ENCODE measurements at regions not wholly inside any gene's neighbourhood (a gene's known extent, or its start where the extent isn't known, plus 50 kb on each side); places are given as distances from the start of the nearest gene placed in this dataset.

DNA sequence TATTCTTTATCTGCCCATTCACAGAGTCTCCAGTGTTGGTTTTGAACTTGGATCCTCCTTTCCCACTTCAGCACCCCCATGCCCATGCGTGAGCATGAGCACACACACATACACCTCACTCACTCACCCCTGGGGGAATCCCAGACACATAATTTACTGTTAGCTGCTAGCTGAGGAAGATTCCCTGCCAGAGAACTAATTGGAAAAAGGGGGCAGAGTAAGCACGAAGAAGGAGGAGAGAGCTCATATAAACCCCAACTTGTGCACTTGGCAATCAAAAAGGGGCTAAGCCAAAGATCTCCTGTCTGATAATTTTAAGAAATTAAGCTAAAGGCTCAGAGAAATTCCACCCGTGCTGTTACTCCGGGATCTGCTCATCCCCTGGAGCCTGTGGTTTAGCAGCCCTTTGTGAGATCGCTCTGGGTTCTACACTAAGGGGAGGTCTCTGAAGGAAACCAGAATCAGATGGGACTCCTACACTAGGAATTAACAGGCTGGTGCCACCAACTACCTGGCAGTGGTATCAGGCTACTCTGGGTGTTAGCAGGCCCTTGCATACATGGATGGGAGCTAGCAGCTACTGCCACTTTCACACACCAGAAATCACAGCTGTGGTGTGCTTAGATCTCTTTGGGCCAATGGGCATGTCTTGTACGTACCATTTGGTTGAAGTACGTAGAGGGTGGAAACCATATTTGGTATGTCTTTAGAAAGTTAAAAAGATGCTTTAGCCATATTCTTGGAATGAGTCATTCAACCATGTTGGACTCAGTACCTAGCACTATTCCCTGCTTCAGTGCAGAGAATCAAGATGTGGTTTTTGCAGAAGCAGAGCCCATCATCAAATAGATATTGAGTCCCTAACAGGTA, 95.6 kb upstream of the SLC14A2 start:
- H3K36me3 ChIP-seq (replicated peaks; ENCODE audit: control insufficient read depth, insufficient read depth, low read length), result no peaks in the 10 kb centered on the region
- no peak for DNase-seq

DNA sequence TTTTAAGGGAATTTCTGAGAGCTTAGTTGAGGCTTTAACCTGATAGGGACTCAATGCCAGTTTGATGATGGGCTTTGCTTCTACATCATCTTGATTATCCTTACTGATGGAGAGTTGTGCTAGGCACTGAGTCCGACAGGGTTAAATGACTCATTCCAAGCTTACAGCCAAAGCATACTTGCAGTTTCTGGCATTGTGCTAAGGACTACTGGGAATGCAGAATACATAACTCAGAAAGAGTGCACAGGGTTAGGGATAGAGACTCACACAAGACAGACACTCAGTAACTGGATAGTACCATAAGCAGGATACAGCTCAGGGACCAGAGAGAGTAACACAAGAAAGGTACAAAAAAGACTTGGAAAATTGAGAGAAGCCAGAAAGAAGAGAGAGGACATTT, 94.1 kb upstream of the SLC14A2 start:
- Histone ChIP-seq H3K36me3 (replicated peaks; ENCODE audit: control insufficient read depth, insufficient read depth, low read length) (no peaks in the 10 kb centered on the region), H3K27me3 (ENCODE audit: control insufficient read depth, insufficient read depth, low read length) (no peaks in the 10 kb centered on the region), H3K4me3 (ENCODE audit: insufficient read depth, low read depth, low read length) (no peak overlapping the region)
- DNase-seq, result no peak

More for the DNA sequence above, 95.6 kb upstream of the SLC14A2 start:
- no peak overlapping the region for H3K4me3 ChIP-seq (ENCODE audit: insufficient read depth, low read depth, low read length)
- no peaks in the 10 kb centered on the region for H3K27me3 ChIP-seq (ENCODE audit: control insufficient read depth, insufficient read depth, low read length)

DNA sequence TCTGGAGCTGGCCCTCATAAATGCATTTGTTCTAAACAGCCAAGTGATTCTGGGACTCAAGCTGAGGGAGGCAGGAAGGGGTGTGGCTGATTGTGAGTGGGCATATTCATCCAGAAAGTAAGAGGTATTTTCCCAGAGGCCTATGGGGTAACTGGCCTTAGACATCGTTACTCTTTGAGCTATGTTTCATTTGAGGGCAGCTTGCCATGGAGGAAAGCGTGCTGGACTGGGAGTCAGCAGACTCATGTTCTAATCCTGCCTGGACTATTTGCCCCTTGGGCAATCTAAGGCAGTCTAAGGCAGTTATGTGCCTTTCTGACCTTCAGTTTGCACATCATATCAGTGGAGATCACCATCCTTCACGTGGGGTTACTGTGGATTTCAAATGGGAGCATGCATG, 93.5 kb upstream of the SLC14A2 start:
- no peaks in the 10 kb centered on the region for H3K36me3 ChIP-seq (replicated peaks; ENCODE audit: control insufficient read depth, insufficient read depth, low read length)
- H3K4me3 ChIP-seq (ENCODE audit: insufficient read depth, low read depth, low read length), result no peak overlapping the region
- DNase-seq, result no peak

DNA sequence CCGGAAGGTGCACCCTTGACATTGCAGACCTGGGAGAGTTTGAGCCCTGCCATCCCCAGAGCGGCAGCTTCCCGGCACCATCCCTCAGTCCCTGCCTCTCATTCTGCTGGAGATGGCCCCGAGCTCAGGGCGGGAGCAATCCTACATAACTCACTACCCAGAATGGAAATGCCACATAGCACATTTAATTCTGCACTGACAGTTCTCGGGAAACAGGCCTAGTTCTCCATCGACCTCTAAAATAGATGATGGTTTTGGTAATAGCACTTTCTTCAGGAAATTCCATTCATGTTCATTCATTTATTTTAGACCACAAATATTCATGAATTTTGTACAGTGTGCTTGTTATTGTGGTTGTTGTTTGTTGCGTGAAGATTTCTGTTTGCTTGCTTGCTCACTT, 92.9 kb upstream of the SLC14A2 start:
- H3K27me3 ChIP-seq (ENCODE audit: control insufficient read depth, insufficient read depth, low read length), result no peaks in the 10 kb centered on the region
- DNase-seq, result no peak
- H3K36me3 ChIP-seq (replicated peaks; ENCODE audit: control insufficient read depth, insufficient read depth, low read length), result no peaks in the 10 kb centered on the region
- no peak overlapping the region for H3K4me3 ChIP-seq (ENCODE audit: insufficient read depth, low read depth, low read length)

More for the DNA sequence above, 93.5 kb upstream of the SLC14A2 start:
- no peaks in the 10 kb centered on the region for H3K27me3 ChIP-seq (ENCODE audit: control insufficient read depth, insufficient read depth, low read length)

DNA sequence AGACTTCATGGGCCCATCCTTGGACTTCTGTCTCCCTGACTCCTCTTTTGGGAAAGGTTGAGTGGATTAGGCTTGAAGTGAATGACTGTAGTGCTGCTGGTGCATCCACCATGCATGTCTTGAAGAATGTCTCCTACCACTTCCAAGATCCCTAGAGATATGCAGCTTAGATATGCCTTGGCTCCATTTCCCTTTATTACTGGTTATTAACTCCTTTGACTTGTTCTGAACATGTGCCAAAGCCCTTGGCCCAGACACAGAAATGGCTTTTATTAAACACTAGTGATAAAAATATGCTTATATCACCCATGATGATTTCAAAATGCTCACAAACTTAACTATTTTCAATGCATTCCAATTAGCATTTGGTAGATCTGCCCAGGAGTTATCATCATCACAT, 90.0 kb upstream of the SLC14A2 start:
- no peak for DNase-seq
- no peak overlapping the region for H3K4me3 ChIP-seq (ENCODE audit: insufficient read depth, low read depth, low read length)
- no peaks in the 10 kb centered on the region for H3K36me3 ChIP-seq (replicated peaks; ENCODE audit: control insufficient read depth, insufficient read depth, low read length)
- H3K27me3 ChIP-seq (ENCODE audit: control insufficient read depth, insufficient read depth, low read length), result no peaks in the 10 kb centered on the region

DNA sequence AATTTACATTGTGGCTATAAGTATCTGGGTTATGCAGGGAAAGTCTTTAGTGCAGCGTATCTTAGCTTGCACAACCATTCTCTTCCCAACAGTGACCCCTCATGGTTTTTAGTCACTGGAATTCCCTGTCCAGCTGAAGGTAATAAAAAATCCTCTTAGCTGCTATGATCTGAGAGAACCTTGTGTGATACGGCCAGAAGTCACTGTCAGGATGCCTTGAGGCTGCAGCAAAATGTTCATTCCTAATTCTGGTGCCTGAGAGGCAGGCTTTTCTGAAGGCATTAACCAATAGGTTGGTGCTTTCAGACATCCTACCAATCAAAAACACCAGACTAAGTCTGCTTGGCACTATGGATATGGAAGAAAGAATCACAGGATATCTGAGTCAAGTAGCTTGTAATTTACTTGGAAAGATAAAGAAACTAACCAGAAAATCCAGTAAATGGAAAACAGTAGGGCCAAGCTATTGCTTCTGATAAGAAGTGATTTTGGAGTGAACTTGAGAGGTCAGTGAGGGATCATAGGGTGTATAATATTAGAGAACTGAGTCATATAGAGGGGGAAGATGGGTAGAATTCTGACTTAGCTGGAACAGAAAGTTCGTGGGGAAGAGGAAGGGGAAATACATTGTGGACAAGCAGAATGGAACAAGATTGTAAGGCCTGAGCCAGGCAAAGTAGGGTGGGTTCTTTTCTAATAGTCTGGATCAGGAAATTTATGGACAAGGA, 89.0 kb upstream of the SLC14A2 start:
- DNase-seq, result no peak

DNA sequence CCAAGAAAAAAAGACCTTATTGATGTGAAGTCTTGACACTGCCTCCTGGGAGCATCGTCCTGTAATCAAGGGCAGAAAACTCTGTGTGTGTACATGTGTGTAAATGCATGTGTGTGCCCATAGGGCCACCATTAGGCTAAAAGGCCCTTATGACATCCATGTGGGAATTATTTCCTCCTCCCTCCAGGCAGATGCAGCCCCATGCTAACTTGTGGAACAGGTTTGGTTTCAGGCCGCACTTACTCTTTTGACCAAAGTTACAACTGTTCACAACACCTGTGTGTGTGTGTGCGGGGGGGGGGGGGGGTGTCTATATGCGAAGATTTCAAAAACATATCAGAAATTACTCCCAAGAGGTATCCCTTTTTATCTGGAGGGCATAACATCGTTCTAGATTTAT, 87.4 kb upstream of the SLC14A2 start:
- Histone ChIP-seq H3K36me3 (replicated peaks; ENCODE audit: control insufficient read depth, insufficient read depth, low read length) (no peaks in the 10 kb centered on the region), H3K27me3 (ENCODE audit: control insufficient read depth, insufficient read depth, low read length) (no peaks in the 10 kb centered on the region), H3K4me3 (ENCODE audit: insufficient read depth, low read depth, low read length) (no peak overlapping the region)
- DNase-seq, result no peak

More for the DNA sequence above, 89.0 kb upstream of the SLC14A2 start:
- Histone ChIP-seq H3K27me3 (ENCODE audit: control insufficient read depth, insufficient read depth, low read length) (no peaks in the 10 kb centered on the region), H3K36me3 (replicated peaks; ENCODE audit: control insufficient read depth, insufficient read depth, low read length) (no peaks in the 10 kb centered on the region), H3K4me3 (ENCODE audit: insufficient read depth, low read depth, low read length) (no peak overlapping the region)

DNA sequence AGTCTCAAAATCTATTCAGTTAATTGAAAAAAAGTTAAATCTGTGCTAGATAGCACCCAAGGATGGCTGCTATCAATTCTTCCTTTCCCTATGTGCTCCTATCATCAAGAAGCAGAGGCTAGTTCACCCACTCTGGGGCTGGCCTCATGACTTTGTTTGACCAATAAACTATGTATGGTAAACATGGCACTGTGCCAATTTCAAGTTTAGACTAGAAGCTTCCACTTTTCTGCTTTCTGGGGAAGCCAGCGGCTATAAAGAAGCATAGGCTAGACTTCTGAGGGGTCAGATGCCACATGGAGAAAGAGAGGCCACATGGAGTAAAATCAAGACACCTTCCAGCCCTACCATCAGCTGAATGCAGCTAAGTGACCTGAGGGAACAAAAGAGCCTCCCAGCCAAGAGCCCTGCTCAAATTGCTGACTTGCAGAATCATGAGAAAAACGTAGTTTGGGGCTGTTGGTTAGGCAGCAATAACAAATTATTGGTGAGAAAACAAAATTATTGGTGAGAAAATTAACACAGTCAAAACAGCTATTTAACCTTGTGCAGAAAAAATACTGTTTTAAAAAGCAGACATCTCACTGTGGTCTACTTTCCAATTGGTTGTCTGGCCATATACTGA, 86.5 kb upstream of the SLC14A2 start:
- H3K27me3 ChIP-seq (ENCODE audit: control insufficient read depth, insufficient read depth, low read length), result no peaks in the 10 kb centered on the region
- no peaks in the 10 kb centered on the region for H3K36me3 ChIP-seq (replicated peaks; ENCODE audit: control insufficient read depth, insufficient read depth, low read length)
- no peak for DNase-seq
- H3K4me3 ChIP-seq (ENCODE audit: insufficient read depth, low read depth, low read length), result no peak overlapping the region

DNA sequence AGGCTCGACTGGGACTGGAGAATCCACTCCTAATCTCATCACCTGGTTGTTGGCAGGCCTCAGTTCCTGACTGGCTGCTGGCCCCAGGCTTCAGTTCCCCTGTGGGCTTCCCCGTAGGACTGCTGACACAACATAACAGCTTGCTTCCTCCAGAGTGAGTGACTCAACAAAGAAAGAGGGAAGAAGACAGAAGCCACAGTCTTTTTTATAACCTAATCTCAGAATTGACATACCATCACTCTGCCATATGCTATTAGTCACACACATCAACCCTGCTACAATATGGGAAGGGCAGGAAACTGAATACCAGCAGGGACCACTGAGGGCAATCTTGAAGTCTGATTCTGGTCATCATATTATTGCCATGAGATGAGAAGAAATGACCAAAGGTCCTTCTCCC, 76.8 kb upstream of the SLC14A2 start:
- DNase-seq, result no peak
- Histone ChIP-seq H3K27me3 (ENCODE audit: control insufficient read depth, insufficient read depth, low read length) (no peaks in the 10 kb centered on the region; the same call in 1 of the 2 replicates), H3K36me3 (replicated peaks; ENCODE audit: control insufficient read depth, insufficient read depth, low read length) (no peaks in the 10 kb centered on the region), H3K4me3 (ENCODE audit: insufficient read depth, low read depth, low read length) (no peak overlapping the region)

DNA sequence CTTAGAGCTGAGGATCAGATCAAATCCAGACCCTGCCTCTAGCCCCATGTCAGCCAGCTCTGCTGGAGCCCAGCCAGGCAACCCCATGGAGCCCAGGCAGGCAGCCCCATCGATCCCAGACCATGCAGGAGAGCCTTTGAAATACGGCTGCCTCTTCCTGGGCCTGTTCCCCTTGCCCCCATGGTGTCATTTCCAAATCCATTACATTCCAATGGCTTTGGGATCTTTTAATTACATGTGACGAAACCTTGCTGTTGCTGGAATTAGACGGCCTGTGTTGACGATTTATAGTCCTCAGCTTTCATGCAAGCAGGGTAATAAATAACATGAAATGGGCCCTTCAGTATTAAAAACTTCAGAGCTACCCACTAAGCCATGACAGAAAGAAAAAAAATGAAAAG, 75.8 kb upstream of the SLC14A2 start:
- H3K36me3 ChIP-seq (replicated peaks; ENCODE audit: control insufficient read depth, insufficient read depth, low read length), result no peaks in the 10 kb centered on the region
- DNase-seq, result no peak
- H3K4me3 ChIP-seq (ENCODE audit: insufficient read depth, low read depth, low read length), result no peak overlapping the region
- no peaks in the 10 kb centered on the region; the same call in 1 of the 2 replicates for H3K27me3 ChIP-seq (ENCODE audit: control insufficient read depth, insufficient read depth, low read length)

DNA sequence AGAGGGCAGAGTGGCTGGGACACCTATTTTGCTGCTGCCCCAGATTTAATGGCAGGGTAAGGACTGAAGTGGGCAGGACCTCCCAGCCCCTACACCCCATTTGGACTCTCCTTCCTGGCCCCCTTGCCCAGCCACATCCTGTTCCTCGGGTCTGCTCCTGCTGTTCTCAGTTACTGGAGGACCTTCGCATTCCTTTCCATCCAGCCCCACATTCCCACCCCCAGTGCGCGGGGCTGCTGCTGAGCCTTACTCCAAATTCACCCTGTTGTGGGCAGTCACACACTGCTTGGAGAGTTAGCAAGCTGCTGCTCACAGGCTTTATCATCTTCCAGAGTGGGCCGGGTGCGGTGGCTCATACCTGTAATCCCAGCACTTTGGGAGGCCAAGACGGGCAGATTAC, 75.2 kb upstream of the SLC14A2 start:
- Histone ChIP-seq H3K4me3 (ENCODE audit: insufficient read depth, low read depth, low read length) (no peak overlapping the region), H3K27me3 (ENCODE audit: control insufficient read depth, insufficient read depth, low read length) (no peaks in the 10 kb centered on the region; the same call in 1 of the 2 replicates), H3K36me3 (replicated peaks; ENCODE audit: control insufficient read depth, insufficient read depth, low read length) (no peaks in the 10 kb centered on the region)
- peak; percentile 60 for DNase-seq

DNA sequence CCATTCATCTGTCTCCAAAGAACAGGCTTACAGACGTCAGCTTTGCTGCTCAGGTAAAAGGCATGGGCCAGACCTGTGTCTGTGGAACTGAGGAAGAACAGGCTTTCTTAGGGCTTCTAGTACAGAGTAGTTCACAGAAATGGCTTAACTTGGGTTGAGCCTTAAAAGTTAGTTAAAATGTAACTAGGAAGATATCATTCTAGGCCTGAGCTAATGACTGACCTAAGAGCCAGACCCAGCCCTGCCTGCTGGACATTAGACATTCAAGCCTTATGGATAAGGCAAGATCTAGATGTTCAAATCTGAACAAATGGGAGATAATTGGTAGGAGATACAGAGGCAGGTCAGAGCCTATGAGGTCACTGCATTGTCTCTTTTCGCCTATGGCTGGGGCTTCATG, 73.9 kb upstream of the SLC14A2 start:
- no peaks in the 10 kb centered on the region; the same call in 1 of the 2 replicates for H3K27me3 ChIP-seq (ENCODE audit: control insufficient read depth, insufficient read depth, low read length)
- no peaks in the 10 kb centered on the region for H3K36me3 ChIP-seq (replicated peaks; ENCODE audit: control insufficient read depth, insufficient read depth, low read length)
- DNase-seq, result no peak
- H3K4me3 ChIP-seq (ENCODE audit: insufficient read depth, low read depth, low read length), result no peak overlapping the region

DNA sequence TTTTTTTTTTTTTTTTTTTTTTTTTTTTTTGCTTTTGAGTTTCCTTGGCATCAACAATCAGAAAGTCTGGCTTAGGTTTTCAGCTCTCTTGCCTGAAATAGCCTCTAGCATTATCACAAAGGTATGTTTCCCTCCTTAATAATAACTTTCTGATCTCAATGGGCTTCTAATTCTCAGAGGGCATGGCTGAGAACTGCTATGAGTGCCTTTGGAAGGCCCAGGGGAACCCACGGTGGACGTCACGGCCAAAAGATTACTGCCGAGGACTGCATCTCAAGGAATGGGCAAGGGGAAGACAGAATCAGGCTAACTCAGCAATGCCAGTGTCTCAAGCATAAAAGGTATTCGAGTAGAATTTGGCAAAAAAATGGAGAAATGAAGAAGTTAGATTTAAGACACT, 73.2 kb upstream of the SLC14A2 start:
- no peak for DNase-seq
- no peak overlapping the region for H3K4me3 ChIP-seq (ENCODE audit: insufficient read depth, low read depth, low read length)
- no peaks in the 10 kb centered on the region for H3K36me3 ChIP-seq (replicated peaks; ENCODE audit: control insufficient read depth, insufficient read depth, low read length)
- H3K27me3 ChIP-seq (ENCODE audit: control insufficient read depth, insufficient read depth, low read length), result no peaks in the 10 kb centered on the region; the same call in 1 of the 2 replicates

DNA sequence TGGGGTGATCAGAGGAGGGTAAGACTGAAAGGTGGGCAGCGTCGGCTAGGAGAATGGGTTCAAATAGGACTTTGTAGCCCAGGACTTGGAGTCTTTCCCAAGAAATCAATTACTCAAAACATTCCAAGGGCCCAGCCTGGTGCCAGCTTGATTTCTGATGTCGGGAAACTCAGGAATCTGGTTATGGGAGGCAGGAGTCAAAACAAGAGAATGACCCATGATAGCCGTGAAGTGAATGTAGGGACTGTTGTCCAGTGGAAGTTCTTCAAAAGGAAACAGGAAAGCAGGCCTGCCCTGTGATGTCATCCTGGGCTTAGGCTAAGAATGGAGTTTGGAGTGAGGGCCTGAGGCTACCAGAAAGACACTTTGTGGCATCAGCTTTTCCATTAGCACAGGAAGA, 67.4 kb upstream of the SLC14A2 start:
- H3K4me3 ChIP-seq (ENCODE audit: insufficient read depth, low read depth, low read length), result no peak overlapping the region
- H3K36me3 ChIP-seq (replicated peaks; ENCODE audit: control insufficient read depth, insufficient read depth, low read length), result no peaks in the 10 kb centered on the region
- DNase-seq, result no peak
- no peaks in the 10 kb centered on the region for H3K27me3 ChIP-seq (ENCODE audit: control insufficient read depth, insufficient read depth, low read length)

DNA sequence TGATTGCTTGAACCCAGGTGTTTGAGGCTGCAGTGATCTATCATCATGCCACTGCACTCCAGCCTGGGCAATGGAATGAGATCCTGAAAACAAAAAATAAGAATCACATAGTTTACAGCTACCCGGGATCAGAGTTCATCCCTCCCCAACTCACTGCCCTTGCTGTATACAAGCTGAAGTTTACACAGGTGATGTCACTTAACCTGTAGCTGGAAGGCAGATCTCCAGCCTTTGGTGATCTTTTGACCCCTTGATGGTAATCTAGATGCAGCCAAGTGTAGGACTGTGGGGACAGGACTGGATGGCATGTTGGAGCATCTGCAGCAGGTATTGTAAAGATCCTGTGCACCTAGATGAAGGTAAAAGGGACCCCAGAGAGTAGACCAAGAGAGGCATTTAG, 66.7 kb upstream of the SLC14A2 start:
- no peak overlapping the region for H3K4me3 ChIP-seq (ENCODE audit: insufficient read depth, low read depth, low read length)
- no peak for DNase-seq
- H3K36me3 ChIP-seq (replicated peaks; ENCODE audit: control insufficient read depth, insufficient read depth, low read length), result no peaks in the 10 kb centered on the region
- H3K27me3 ChIP-seq (ENCODE audit: control insufficient read depth, insufficient read depth, low read length), result no peaks in the 10 kb centered on the region

Measured in H7 (cell line).